AG04450 (cell line): ENCODE measurements at regions not wholly inside any gene's neighbourhood (a gene's known extent, or its start where the extent isn't known, plus 50 kb on each side); places are given as distances from the start of the nearest gene placed in this dataset.

Experiments used
- CTCF ChIA-PET: fragments of 300-600, 350-600 bp; formaldehyde crosslinking; extraction: SDS; loops from one replicate; lab custom pipeline; 2022; ENCODE audit warnings: antibody characterized with exemption, inconsistent platforms; lab: Charles Lee
- POLR2A ChIA-PET: fragments of 350-600 bp; formaldehyde crosslinking; extraction: SDS; loops from one replicate; lab custom pipeline; 2021; ENCODE audit warnings: antibody characterized with exemption, inconsistent platforms; lab: Yijun Ruan, JAX
- DNase-seq: peaks from one replicate; pipeline ENCODE4 v3.0.0-alpha.2; 2011; ENCODE audit warnings: low read depth, low spot score
- H3K27ac ChIP-seq: one replicate; pipeline ENCODE4 v1.5.1; 2012; ENCODE audit warnings: low read depth, low read length, control low read depth
- H3K27me3 ChIP-seq: one replicate; pipeline ENCODE4 v1.6.0; 2012; ENCODE audit warnings: low read length; ENCODE audit not compliant: control insufficient read depth, insufficient read depth
- H3K4me3 ChIP-seq: 2 replicates; pipeline ENCODE4 v1.5.1; 2011; ENCODE audit warnings: mild to moderate bottlenecking, low read depth, low read length, control low read depth
- H3K9me3 ChIP-seq: 2 replicates; pipeline ENCODE4 v1.5.1; 2012; ENCODE audit warnings: low read length; ENCODE audit not compliant: control insufficient read depth, insufficient read depth
- CTCF ChIP-seq: IDR thresholded peaks from 2 replicates; pipeline ENCODE4 v1.5.1; 2011; ENCODE audit warnings: low read depth, low read length, control low read depth, inconsistent platforms

GRCh38 chr22:27218012-27218920 lies 560.9 kb downstream of the MIAT start:
- no peak overlapping the region for H3K27ac ChIP-seq
- ChIA-PET POLR2A (no interaction called here), CTCF (no interaction called here)
- no peak for TF ChIP-seq CTCF
- no peak overlapping the region for H3K4me3 ChIP-seq
- no peak for DNase-seq
- peaks cover 6% of the 10 kb centered on the region for H3K9me3 ChIP-seq
- no peaks in the 10 kb centered on the region for H3K27me3 ChIP-seq

- TF ChIP-seq CTCF: no peak
- DNase-seq: no peak
- ChIA-PET CTCF (no interaction called here), POLR2A (no interaction called here)
- H3K27me3 ChIP-seq: no peaks in the 10 kb centered on the region
- peaks cover 8% of the 10 kb centered on the region for H3K9me3 ChIP-seq
- H3K4me3 ChIP-seq: no peak overlapping the region
- H3K27ac ChIP-seq: no peak overlapping the region
Measured at GRCh38 chr22:27219036-27219435, 561.6 kb downstream of the MIAT start.

GRCh38 chr22:27220339-27220738 lies 563.0 kb downstream of the MIAT start:
- DNase-seq: peak; percentile 46
- POLR2A ChIA-PET: no interaction called here
- CTCF ChIA-PET: interaction anchor here (0.6 kb wide), 1 partner anchor 539 kb away, joined by 3 read pairs; no protein-coding TSS in a partner anchor
- no peak overlapping the region for H3K4me3 ChIP-seq
- no peaks in the 10 kb centered on the region for H3K27me3 ChIP-seq
- H3K9me3 ChIP-seq: peaks cover 8% of the 10 kb centered on the region
- no peak for TF ChIP-seq CTCF
- no peak overlapping the region for H3K27ac ChIP-seq

GRCh38 chr22:27222178-27222577 lies 564.8 kb downstream of the MIAT start:
- no peak for TF ChIP-seq CTCF
- ChIA-PET CTCF (interaction anchor here (0.7 kb wide), 1 partner anchor 465 kb away, joined by 5 read pairs; no protein-coding TSS in a partner anchor), POLR2A (no interaction called here)
- Histone ChIP-seq H3K4me3 (no peak overlapping the region), H3K27ac (no peak overlapping the region), H3K27me3 (no peaks in the 10 kb centered on the region), H3K9me3 (peaks cover 8% of the 10 kb centered on the region)
- DNase-seq: no peak
